Thyroid gland (tissue), 4 donors: ENCODE measurements at regions not wholly inside any gene's neighbourhood (a gene's known extent, or its start where the extent isn't known, plus 50 kb on each side); places are given as distances from the start of the nearest gene placed in this dataset.

Experiments used
- POLR2A ChIP-seq, 2 donors: fragments of 450-650 bp; IDR thresholded peaks; one replicate each; pipeline ENCODE4 v1.6.1; 2017; ENCODE audit warnings: antibody characterized with exemption in 2 of 2, mild to moderate bottlenecking in 2 of 2, moderate library complexity in 1 of 2
- TF ChIP-seq, protein P1 (sequence below), 6 experiments: fragments of 200-600 bp in 3 of 6; fragments of 450-650 bp in 3 of 6; sonication (generic) in 3 of 6; IDR thresholded peaks; one replicate each; pipeline ENCODE4 v1.5.1; 2016 to 2019; ENCODE audit warnings: antibody characterized with exemption in 6 of 6, mild to moderate bottlenecking in 2 of 6, inconsistent platforms in 1 of 6, moderate library complexity in 1 of 6

DNA sequence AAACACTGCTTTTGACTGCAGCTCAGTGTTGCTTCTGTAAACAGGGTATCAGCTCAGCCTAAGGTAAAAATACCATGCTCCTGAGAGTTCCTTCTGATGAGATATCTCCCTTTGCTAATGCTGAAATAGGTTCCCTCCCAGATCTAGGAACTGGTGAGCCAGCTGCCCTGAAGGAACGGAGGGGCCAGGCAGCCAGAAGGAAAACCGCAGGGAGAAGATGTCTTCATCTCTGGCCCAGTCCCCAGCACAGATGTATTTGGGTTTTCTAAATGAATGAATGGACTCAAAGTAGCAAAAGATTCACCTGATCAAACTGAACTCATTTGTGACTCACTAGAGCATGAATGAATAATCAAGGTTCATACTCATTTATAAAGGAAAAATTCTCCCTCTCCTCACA lies 247.8 kb downstream of the MSRB3 start:
- TF ChIP-seq, protein P1, sequence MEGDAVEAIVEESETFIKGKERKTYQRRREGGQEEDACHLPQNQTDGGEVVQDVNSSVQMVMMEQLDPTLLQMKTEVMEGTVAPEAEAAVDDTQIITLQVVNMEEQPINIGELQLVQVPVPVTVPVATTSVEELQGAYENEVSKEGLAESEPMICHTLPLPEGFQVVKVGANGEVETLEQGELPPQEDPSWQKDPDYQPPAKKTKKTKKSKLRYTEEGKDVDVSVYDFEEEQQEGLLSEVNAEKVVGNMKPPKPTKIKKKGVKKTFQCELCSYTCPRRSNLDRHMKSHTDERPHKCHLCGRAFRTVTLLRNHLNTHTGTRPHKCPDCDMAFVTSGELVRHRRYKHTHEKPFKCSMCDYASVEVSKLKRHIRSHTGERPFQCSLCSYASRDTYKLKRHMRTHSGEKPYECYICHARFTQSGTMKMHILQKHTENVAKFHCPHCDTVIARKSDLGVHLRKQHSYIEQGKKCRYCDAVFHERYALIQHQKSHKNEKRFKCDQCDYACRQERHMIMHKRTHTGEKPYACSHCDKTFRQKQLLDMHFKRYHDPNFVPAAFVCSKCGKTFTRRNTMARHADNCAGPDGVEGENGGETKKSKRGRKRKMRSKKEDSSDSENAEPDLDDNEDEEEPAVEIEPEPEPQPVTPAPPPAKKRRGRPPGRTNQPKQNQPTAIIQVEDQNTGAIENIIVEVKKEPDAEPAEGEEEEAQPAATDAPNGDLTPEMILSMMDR (IDR thresholded peaks at IDR 0.05): no peak
- no peak for TF ChIP-seq POLR2A (IDR thresholded peaks at IDR 0.05)
